ENCODE measurements at regions not wholly inside any gene's neighbourhood (a gene's known extent, or its start where the extent isn't known, plus 50 kb on each side); places are given as distances from the start of the nearest gene placed in this dataset.

DNA sequence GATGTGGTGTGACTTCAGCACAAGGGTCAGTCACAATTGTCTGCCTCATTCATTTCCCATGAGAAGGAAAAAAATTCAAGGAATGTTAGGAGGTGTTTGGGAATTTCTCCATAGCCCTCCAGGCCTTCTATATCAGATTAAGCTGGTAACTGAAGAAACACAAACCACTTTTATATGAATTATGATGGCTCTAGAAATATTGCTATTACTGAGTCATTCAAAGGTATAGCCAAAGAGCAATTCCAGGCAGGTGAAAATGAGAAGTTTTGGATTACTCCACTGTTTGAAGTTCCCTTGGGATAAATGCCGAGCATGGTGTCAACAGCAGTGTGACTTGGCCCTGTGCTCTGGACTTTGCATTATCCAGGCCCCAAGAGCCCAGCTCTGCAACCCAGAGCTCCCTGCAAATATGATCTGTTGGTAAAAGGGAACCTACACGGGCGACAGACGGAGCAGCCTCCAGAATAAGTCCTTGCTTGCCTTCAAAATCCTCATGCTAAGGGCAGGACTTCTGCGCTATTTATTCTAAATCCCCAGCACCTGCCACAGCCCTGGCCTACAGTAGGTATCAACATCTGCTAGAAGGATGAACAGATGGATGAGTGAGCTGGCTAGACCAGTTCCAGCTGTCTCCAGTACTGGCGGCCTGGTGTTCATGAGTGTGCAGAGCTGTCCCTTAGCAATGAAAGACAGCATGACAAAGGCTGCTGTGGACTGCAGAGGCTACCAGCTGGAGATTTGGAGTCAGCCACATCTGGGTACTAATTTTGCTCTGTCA, 67.5 kb upstream of the ZBED5 start (continued):
- TF ChIP-seq, protein P1, sequence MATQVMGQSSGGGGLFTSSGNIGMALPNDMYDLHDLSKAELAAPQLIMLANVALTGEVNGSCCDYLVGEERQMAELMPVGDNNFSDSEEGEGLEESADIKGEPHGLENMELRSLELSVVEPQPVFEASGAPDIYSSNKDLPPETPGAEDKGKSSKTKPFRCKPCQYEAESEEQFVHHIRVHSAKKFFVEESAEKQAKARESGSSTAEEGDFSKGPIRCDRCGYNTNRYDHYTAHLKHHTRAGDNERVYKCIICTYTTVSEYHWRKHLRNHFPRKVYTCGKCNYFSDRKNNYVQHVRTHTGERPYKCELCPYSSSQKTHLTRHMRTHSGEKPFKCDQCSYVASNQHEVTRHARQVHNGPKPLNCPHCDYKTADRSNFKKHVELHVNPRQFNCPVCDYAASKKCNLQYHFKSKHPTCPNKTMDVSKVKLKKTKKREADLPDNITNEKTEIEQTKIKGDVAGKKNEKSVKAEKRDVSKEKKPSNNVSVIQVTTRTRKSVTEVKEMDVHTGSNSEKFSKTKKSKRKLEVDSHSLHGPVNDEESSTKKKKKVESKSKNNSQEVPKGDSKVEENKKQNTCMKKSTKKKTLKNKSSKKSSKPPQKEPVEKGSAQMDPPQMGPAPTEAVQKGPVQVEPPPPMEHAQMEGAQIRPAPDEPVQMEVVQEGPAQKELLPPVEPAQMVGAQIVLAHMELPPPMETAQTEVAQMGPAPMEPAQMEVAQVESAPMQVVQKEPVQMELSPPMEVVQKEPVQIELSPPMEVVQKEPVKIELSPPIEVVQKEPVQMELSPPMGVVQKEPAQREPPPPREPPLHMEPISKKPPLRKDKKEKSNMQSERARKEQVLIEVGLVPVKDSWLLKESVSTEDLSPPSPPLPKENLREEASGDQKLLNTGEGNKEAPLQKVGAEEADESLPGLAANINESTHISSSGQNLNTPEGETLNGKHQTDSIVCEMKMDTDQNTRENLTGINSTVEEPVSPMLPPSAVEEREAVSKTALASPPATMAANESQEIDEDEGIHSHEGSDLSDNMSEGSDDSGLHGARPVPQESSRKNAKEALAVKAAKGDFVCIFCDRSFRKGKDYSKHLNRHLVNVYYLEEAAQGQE (IDR thresholded peaks at IDR 0.05; ENCODE audit: low read depth), result no peak
- no peak for TF ChIP-seq FOSL1 (IDR thresholded peaks at IDR 0.05; ENCODE audit: low read depth)
- no peak for TF ChIP-seq SP1 (IDR thresholded peaks at IDR 0.05; ENCODE audit: low read depth)

DNA sequence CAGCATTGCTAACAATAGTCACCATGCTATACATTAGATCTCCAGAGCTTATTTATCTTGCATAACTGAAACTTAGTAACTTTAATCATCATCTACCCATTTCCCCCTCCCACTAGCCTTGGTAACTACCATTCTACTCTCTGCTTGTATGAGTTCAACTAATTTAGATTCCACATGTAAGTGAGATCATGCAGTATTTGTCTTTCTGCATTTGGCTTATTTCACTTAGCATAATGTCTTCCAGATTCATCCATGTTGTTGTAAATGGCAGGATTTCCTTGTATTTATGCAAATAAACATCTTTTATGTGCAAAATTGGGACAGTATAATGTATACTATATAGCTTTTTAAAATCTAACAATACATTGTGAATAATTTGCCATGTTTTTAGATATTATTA, 66.0 kb upstream of the ZBED5 start:
- no peak overlapping the region for H3K4me2 ChIP-seq (ENCODE audit: low read length)
- intact Hi-C loops (cut with micrococcal nuclease), result no loop called here
- ChIA-PET RAD21 (ENCODE audit: low non-redundant PET in 1 of 2, low total read pairs in 2 of 2, uncharacterized antibody in 2 of 2, unreplicated experiment in 2 of 2) (no interaction called here), CTCF (no interaction called here), POLR2A (interaction anchor here (1.1 kb wide), 1 partner anchor 23 kb away, joined by 3 read pairs; no protein-coding TSS in a partner anchor)
- H3K36me3 ChIP-seq (ENCODE audit: control insufficient read depth in 1 of 2, insufficient read depth in 2 of 2, low read length in 2 of 2), result no peaks in the 10 kb centered on the region
- no peaks in the 10 kb centered on the region for H4K20me1 ChIP-seq (ENCODE audit: insufficient read depth)
- no peak overlapping the region for H3K4me3 ChIP-seq (replicated peaks in 1 of 2; ENCODE audit: low read depth in 1 of 2, low read length in 2 of 2)
- BruUV-seq (replicated peaks), result no TSS peak
- DNase-seq (ENCODE audit: low read depth, low spot score) (no peak), ATAC-seq (no peak)
- H3K27me3 ChIP-seq (ENCODE audit: insufficient read depth, low read length), result no peaks in the 10 kb centered on the region
- H3K27ac ChIP-seq (ENCODE audit: low read depth, low read length), result no peak overlapping the region
- H3K79me2 ChIP-seq (ENCODE audit: insufficient read depth, low read length), result no peaks in the 10 kb centered on the region
- H3K9ac ChIP-seq (ENCODE audit: low read length), result no peak overlapping the region
- no peak overlapping the region for H2AFZ ChIP-seq (ENCODE audit: low read depth, low read length, poor library complexity, severe bottlenecking)
- H3K9me2 ChIP-seq (ENCODE audit: insufficient read depth), result no peaks in the 10 kb centered on the region
- no peaks in the 10 kb centered on the region for H3K4me1 ChIP-seq (ENCODE audit: control insufficient read depth in 1 of 2, insufficient read depth in 2 of 2, low read length in 2 of 2)
- no peak for TF ChIP-seq ZNF274 (IDR thresholded peaks at IDR 0.05; ENCODE audit: low read depth, low read length)
- TF ChIP-seq, protein P2, sequence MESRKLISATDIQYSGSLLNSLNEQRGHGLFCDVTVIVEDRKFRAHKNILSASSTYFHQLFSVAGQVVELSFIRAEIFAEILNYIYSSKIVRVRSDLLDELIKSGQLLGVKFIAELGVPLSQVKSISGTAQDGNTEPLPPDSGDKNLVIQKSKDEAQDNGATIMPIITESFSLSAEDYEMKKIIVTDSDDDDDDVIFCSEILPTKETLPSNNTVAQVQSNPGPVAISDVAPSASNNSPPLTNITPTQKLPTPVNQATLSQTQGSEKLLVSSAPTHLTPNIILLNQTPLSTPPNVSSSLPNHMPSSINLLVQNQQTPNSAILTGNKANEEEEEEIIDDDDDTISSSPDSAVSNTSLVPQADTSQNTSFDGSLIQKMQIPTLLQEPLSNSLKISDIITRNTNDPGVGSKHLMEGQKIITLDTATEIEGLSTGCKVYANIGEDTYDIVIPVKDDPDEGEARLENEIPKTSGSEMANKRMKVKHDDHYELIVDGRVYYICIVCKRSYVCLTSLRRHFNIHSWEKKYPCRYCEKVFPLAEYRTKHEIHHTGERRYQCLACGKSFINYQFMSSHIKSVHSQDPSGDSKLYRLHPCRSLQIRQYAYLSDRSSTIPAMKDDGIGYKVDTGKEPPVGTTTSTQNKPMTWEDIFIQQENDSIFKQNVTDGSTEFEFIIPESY (IDR thresholded peaks at IDR 0.05; ENCODE audit: extremely low read depth, insufficient replicate concordance, low read length), result no peak
- TF ChIP-seq, protein P1 (IDR thresholded peaks at IDR 0.05; ENCODE audit: low read depth), result no peak
- no peak for TF ChIP-seq EGR1 (IDR thresholded peaks at IDR 0.05; ENCODE audit: low read depth)
- TF ChIP-seq, protein P3, sequence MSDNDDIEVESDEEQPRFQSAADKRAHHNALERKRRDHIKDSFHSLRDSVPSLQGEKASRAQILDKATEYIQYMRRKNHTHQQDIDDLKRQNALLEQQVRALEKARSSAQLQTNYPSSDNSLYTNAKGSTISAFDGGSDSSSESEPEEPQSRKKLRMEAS (IDR thresholded peaks at IDR 0.05), result no peak
- no peak for TF ChIP-seq POLR2A (IDR thresholded peaks at IDR 0.05; ENCODE audit: borderline replicate concordance, extremely low read depth, insufficient read depth, insufficient read length)
- TF ChIP-seq ZFX (IDR thresholded peaks at IDR 0.05), result no peak
- no peak for TF ChIP-seq POLR2AphosphoS5 (IDR thresholded peaks at IDR 0.05; ENCODE audit: low read depth, low read length)
- no peak for TF ChIP-seq FOSL1 (IDR thresholded peaks at IDR 0.05; ENCODE audit: low read depth)
- no peak for TF ChIP-seq CEBPB (IDR thresholded peaks at IDR 0.05; ENCODE audit: low read depth)
- no peak for TF ChIP-seq ELF1 (IDR thresholded peaks at IDR 0.05; ENCODE audit: borderline replicate concordance, low read depth)
- TF ChIP-seq, protein P4, sequence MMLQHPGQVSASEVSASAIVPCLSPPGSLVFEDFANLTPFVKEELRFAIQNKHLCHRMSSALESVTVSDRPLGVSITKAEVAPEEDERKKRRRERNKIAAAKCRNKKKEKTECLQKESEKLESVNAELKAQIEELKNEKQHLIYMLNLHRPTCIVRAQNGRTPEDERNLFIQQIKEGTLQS (IDR thresholded peaks at IDR 0.05), result no peak
- TF ChIP-seq TCF7L2 (IDR thresholded peaks at IDR 0.05; ENCODE audit: borderline replicate concordance, extremely low read depth, insufficient read depth, insufficient read length), result no peak
- no peaks in the 10 kb centered on the region for H3K9me3 ChIP-seq (ENCODE audit: control insufficient read depth in 1 of 2, insufficient read depth in 1 of 2, low read depth in 1 of 2, low read length in 2 of 2)

Measured in HCT116 (cell line).